Jurkat, Clone E6-1 (cell line): ENCODE measurements at regions not wholly inside any gene's neighbourhood (a gene's known extent, or its start where the extent isn't known, plus 50 kb on each side); places are given as distances from the start of the nearest gene placed in this dataset.

Experiments used
- DNase-seq: peaks from one replicate; pipeline ENCODE4 v3.0.0-alpha.2; 2011; ENCODE audit warnings: low read depth, low spot score
- H3K4me3 ChIP-seq: 2 replicates; pipeline ENCODE4 v1.5.1; 2011; ENCODE audit warnings: mild to moderate bottlenecking, low read length, control low read depth, moderate library complexity

GRCh38 chr16:54694651-54695050 is 236.0 kb upstream of the IRX5 start:
- no peak for DNase-seq
- no peak overlapping the region for H3K4me3 ChIP-seq

- DNase-seq: no peak
- H3K4me3 ChIP-seq: no peak overlapping the region
Observed at GRCh38 chr16:54693864-54694263, 236.8 kb upstream of the IRX5 start.

- no peak for DNase-seq
- H3K4me3 ChIP-seq: no peak overlapping the region
Observed at GRCh38 chr16:54690710-54691109, 240.0 kb upstream of the IRX5 start.

- DNase-seq: no peak
Observed at GRCh38 chr16:54690306-54690705, 240.4 kb upstream of the IRX5 start.

GRCh38 chr16:54689072-54689865 is 241.4 kb upstream of the IRX5 start:
- no peak overlapping the region for H3K4me3 ChIP-seq
- no peak for DNase-seq

More at GRCh38 chr16:54690306-54690705, 240.4 kb upstream of the IRX5 start:
- H3K4me3 ChIP-seq: no peak overlapping the region

- H3K4me3 ChIP-seq: no peak overlapping the region
- no peak for DNase-seq
Observed at GRCh38 chr16:54688339-54688738, 242.3 kb upstream of the IRX5 start.

- no peak overlapping the region for H3K4me3 ChIP-seq
- no peak for DNase-seq
Observed at GRCh38 chr16:54687043-54687899, 243.4 kb upstream of the IRX5 start.

- no peak overlapping the region for H3K4me3 ChIP-seq
- no peak for DNase-seq
Observed at GRCh38 chr16:54685682-54686081, 245.0 kb upstream of the IRX5 start.

- no peak for DNase-seq
- H3K4me3 ChIP-seq: no peak overlapping the region
Observed at GRCh38 chr16:54679531-54679930, 251.1 kb upstream of the IRX5 start.

- no peak for DNase-seq
- H3K4me3 ChIP-seq: no peak overlapping the region
Observed at GRCh38 chr16:54677308-54677950, 253.2 kb upstream of the IRX5 start.

- H3K4me3 ChIP-seq: no peak overlapping the region
- no peak for DNase-seq
Observed at GRCh38 chr16:54673313-54673712, 257.4 kb upstream of the IRX5 start.

GRCh38 chr16:54672500-54672899 is 258.2 kb upstream of the IRX5 start:
- H3K4me3 ChIP-seq: no peak overlapping the region

GRCh38 chr16:54657709-54658102 is 273.0 kb upstream of the IRX5 start:
- DNase-seq: no peak
- no peak overlapping the region for H3K4me3 ChIP-seq

More at GRCh38 chr16:54672500-54672899, 258.2 kb upstream of the IRX5 start:
- DNase-seq: no peak

GRCh38 chr16:54657058-54657708 is 273.5 kb upstream of the IRX5 start:
- no peak for DNase-seq
- no peak overlapping the region for H3K4me3 ChIP-seq

- no peak for DNase-seq
- no peak overlapping the region for H3K4me3 ChIP-seq
Observed at GRCh38 chr16:54655121-54655590, 275.5 kb upstream of the IRX5 start.

- no peak for DNase-seq
- H3K4me3 ChIP-seq: no peak overlapping the region
Observed at GRCh38 chr16:54654429-54654828, 276.2 kb upstream of the IRX5 start.

GRCh38 chr16:54652201-54652770 is 278.4 kb upstream of the IRX5 start:
- peak; percentile 11 for DNase-seq
- H3K4me3 ChIP-seq: no peak overlapping the region

- no peak overlapping the region for H3K4me3 ChIP-seq
- no peak for DNase-seq
Observed at GRCh38 chr16:54651440-54652195, 279.0 kb upstream of the IRX5 start.
